ENCODE measurements at regions not wholly inside any gene's neighbourhood (a gene's known extent, or its start where the extent isn't known, plus 50 kb on each side); places are given as distances from the start of the nearest gene placed in this dataset.

DNA sequence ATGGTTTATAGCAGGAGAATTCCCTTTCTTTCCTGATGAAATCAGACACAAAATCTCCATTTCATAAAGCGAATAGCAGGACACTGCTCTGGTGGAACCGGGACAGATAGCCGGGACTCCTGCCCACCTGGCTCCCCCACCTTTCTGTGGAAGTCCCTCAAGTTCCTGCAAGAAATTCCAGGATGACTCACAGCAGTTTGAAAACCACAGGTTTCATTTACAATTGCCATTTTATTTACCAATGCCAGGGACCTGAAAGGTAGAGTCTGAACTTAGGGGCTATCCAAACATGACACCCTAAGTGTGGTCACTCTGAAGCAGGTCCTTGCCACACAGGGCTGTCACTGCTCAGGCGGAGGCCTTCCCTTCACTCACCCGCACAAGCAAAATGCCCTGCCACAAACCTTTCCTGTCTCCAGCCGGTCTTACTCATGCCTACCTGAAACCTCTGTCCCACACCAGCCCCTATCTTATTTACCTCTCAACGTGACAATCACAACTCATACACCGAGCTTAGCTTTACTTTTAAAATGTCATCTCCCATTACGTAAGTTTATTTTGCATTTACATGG lies 63.3 kb upstream of the TAF1L start:
- no peaks in the 10 kb centered on the region for H3K79me2 ChIP-seq (ENCODE audit: control insufficient read depth, insufficient read depth, low read length)
- no peaks in the 10 kb centered on the region for H3K9me1 ChIP-seq (ENCODE audit: control insufficient read depth, extremely low read depth, insufficient read depth, low read length)
- no peak overlapping the region for H2AFZ ChIP-seq (ENCODE audit: control insufficient read depth, low read length)
- FAIRE-seq = no peak
- no peak overlapping the region for H3K4me3 ChIP-seq (ENCODE audit: control insufficient read depth in 2 of 3, extremely low read depth in 1 of 3, insufficient read depth in 2 of 3, low read depth in 1 of 3, low read length in 3 of 3)
- H4K20me1 ChIP-seq (ENCODE audit: control insufficient read depth, extremely low read depth, insufficient read depth, low read length) = no peaks in the 10 kb centered on the region
- no peaks in the 10 kb centered on the region for H3K4me1 ChIP-seq (ENCODE audit: control insufficient read depth, extremely low read depth, insufficient read depth, low read length)
- no peak overlapping the region for H3K27ac ChIP-seq (ENCODE audit: control insufficient read depth, insufficient read depth, low read length)
- H3K4me2 ChIP-seq (ENCODE audit: control insufficient read depth, extremely low read depth, insufficient read depth, low read depth, low read length) = no peak overlapping the region
- no peak for DNase-seq (ENCODE audit: low read depth, low spot score)
- H3K9ac ChIP-seq (ENCODE audit: control insufficient read depth, extremely low read depth, insufficient read depth, low read length) = no peak overlapping the region
- no peaks in the 10 kb centered on the region for H3K9me3 ChIP-seq (ENCODE audit: control insufficient read depth, low read depth, low read length)
- H3K36me3 ChIP-seq (ENCODE audit: control insufficient read depth in 2 of 2, extremely low read depth in 1 of 2, insufficient read depth in 2 of 2, low read length in 2 of 2) = no peaks in the 10 kb centered on the region
- dilution Hi-C loops (cut with MboI; ENCODE audit: extremely low pct_ligation_motif_present, low sequenced_read_pairs) = no loop called here
- peaks cover 7% of the 10 kb centered on the region for H3K27me3 ChIP-seq (ENCODE audit: control insufficient read depth, extremely low read depth, insufficient read depth, low read length)
- TF ChIP-seq EZH2 (IDR thresholded peaks at IDR 0.05; ENCODE audit: low read length) (no peak), CTCF (optimal IDR thresholded peaks at IDR 0.05 in 1 of 3, IDR thresholded peaks at IDR 0.05 in 1 of 3, conservative IDR thresholded peaks at IDR 0.05 in 1 of 3; ENCODE audit: extremely low read depth in 1 of 3, insufficient read depth in 2 of 3, low read length in 3 of 3) (no peak)

DNA sequence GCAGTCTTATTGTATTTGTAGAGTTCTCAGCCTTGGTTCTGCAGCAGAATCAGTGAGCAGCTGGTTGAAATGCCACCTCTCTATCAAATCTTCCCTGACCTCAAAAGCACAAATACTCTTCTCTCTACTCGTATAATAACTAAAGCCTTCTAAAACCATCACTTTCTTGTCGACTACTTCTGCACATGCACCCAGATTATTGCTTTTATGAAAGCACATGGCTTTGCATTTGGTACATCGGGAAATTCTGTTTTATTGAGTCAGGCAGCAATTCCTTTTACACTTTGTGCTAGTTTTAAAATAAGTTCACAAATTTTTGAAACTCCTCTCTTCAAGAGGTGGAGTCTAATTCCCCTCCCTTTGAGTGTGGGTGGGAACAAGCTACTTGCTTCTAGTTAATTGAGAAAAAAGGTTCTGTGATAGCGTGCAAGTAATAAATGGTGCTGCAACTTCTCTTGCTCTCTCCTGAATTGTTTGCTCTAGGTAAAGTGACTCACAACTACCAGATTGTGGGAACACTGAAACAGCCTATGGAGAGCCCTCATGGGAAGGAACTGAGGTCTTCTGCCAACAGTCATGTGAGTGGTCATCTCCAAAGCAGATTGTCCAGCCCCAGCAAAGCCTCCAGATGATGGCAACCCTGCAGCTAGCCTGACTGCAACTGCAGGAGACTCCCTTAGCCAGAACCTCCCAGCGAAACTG lies 66.0 kb upstream of the TAF1L start:
- no peak overlapping the region for H3K27ac ChIP-seq (ENCODE audit: control insufficient read depth, insufficient read depth, low read length)
- no peak for DNase-seq (ENCODE audit: low read depth, low spot score)

More for the DNA sequence above, 66.0 kb upstream of the TAF1L start:
- Histone ChIP-seq H2AFZ (ENCODE audit: control insufficient read depth, low read length) (no peak overlapping the region), H3K9me3 (ENCODE audit: control insufficient read depth, low read depth, low read length) (no peaks in the 10 kb centered on the region), H4K20me1 (ENCODE audit: control insufficient read depth, extremely low read depth, insufficient read depth, low read length) (no peaks in the 10 kb centered on the region), H3K79me2 (ENCODE audit: control insufficient read depth, insufficient read depth, low read length) (no peaks in the 10 kb centered on the region), H3K9ac (ENCODE audit: control insufficient read depth, extremely low read depth, insufficient read depth, low read length) (no peak overlapping the region), H3K4me1 (ENCODE audit: control insufficient read depth, extremely low read depth, insufficient read depth, low read length) (peaks cover 7% of the 10 kb centered on the region), H3K36me3 (ENCODE audit: control insufficient read depth in 2 of 2, extremely low read depth in 1 of 2, insufficient read depth in 2 of 2, low read length in 2 of 2) (no peaks in the 10 kb centered on the region), H3K9me1 (ENCODE audit: control insufficient read depth, extremely low read depth, insufficient read depth, low read length) (no peaks in the 10 kb centered on the region), H3K4me2 (ENCODE audit: control insufficient read depth, extremely low read depth, insufficient read depth, low read depth, low read length) (no peak overlapping the region), H3K27me3 (ENCODE audit: control insufficient read depth, extremely low read depth, insufficient read depth, low read length) (peaks cover 7% of the 10 kb centered on the region), H3K4me3 (ENCODE audit: control insufficient read depth in 2 of 3, extremely low read depth in 1 of 3, insufficient read depth in 2 of 3, low read depth in 1 of 3, low read length in 3 of 3) (no peak overlapping the region)
- FAIRE-seq = no peak
- dilution Hi-C loops (cut with MboI; ENCODE audit: extremely low pct_ligation_motif_present, low sequenced_read_pairs) = no loop called here
- TF ChIP-seq EZH2 (IDR thresholded peaks at IDR 0.05; ENCODE audit: low read length) (no peak), CTCF (optimal IDR thresholded peaks at IDR 0.05 in 1 of 3, IDR thresholded peaks at IDR 0.05 in 1 of 3, conservative IDR thresholded peaks at IDR 0.05 in 1 of 3; ENCODE audit: extremely low read depth in 1 of 3, insufficient read depth in 2 of 3, low read length in 3 of 3) (no peak)
